ENCODE measurements at regions not wholly inside any gene's neighbourhood (a gene's known extent, or its start where the extent isn't known, plus 50 kb on each side); places are given as distances from the start of the nearest gene placed in this dataset.
"Not testable (repeated sequence)": the region's sequence is repeated elsewhere in the genome, so short reads cannot be mapped to it uniquely, and the experiment has no call there.

DNA sequence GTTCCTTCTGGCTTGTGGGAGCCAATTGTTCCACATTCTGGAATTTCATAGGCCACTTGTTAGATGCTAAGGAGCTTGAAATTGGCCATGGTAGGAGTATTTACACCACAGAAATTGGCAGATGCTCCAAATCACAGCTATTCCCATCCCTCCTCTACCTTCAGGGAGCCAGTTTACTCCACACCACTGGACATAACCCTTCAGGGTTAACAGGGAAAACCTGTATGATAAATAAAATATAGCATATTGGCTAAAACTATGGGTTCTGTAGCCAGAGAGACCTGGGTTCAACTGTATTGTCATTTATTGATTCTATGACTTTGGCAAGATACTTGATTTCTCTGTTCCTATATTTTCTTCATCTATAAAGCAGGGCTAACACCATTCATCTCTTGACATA is 384.2 kb upstream of the PROK2 start:
- no peaks in the 10 kb centered on the region for H3K36me3 ChIP-seq (ENCODE audit: insufficient read depth, low read length)
- H3K9ac ChIP-seq (ENCODE audit: low read depth, low read length): no peak overlapping the region
- H3K9me3 ChIP-seq (ENCODE audit: control insufficient read depth, insufficient read depth, low read length): no peaks in the 10 kb centered on the region
- H3K4me1 ChIP-seq (ENCODE audit: insufficient read depth, low read length): no peaks in the 10 kb centered on the region

DNA sequence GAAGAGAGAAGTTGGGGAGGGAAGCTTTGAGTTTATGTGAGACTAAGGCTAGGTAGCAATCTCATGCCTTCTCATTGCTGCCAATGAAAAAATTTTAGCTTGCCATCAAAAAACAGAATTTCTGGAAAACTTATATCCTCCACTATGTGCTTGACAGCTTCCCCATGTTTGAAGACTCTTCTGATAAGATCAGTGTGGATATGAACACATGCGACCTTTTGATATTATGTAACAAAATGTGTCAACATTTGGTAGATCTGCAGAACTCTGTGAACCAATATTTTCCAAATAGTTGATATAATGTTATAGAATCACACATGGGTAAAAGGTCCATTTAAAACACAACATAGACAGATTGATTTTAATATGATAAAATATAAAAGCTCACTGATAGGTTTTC is 380.9 kb upstream of the PROK2 start:
- no peaks in the 10 kb centered on the region for H3K36me3 ChIP-seq (ENCODE audit: insufficient read depth, low read length)
- peaks cover 8% of the 10 kb centered on the region; the same call in 1 of the 2 replicates for H3K4me1 ChIP-seq (ENCODE audit: insufficient read depth, low read length)
- H3K9me3 ChIP-seq (ENCODE audit: control insufficient read depth, insufficient read depth, low read length): no peaks in the 10 kb centered on the region
- H3K9ac ChIP-seq (ENCODE audit: low read depth, low read length): no peak overlapping the region

DNA sequence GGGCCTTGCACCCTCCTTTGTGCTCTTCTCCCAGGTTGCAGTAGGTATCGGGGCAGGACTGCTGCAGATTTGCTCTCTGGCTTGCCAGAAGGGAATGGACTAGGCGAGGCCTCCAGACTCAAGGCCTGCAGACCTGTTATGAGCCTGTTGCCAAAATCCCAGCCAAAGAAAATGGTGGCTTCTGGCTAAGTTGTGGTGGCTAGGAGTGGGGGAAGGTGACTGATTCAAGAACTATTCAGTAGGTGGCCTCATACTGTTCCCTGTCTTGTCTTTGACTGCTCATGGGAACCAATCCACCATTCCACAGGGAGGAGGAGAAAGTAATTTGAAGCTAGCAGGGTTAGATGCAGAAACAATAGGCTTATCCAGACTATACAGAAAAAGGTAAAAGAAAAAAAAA is 380.4 kb upstream of the PROK2 start:
- Histone ChIP-seq H3K9ac (ENCODE audit: low read depth, low read length) (no peak overlapping the region), H3K4me1 (ENCODE audit: insufficient read depth, low read length) (peaks cover 9% of the 10 kb centered on the region; the same call in 1 of the 2 replicates)

DNA sequence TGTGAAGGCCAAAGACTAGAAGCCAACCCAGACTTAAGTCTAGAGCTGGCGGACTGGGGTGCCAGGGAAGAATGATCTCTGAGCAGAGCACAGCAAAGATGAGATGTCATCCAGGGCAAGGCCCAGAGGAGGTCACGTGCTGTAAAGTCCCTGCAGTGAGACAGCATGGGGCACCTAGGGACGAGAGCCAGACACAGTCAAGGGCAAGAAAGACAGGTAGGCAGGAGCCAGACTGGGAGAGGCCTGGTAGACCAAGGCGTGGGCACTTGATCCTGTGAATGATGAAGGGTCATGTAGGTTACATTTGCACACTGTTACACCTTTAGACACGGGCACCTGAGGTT is 379.7 kb upstream of the PROK2 start:
- no peaks in the 10 kb centered on the region for H3K36me3 ChIP-seq (ENCODE audit: insufficient read depth, low read length)
- H3K9me3 ChIP-seq (ENCODE audit: control insufficient read depth, insufficient read depth, low read length): no peaks in the 10 kb centered on the region
- no peak overlapping the region for H3K9ac ChIP-seq (ENCODE audit: low read depth, low read length)
- peaks cover 13% of the 10 kb centered on the region; the same call in 1 of the 2 replicates for H3K4me1 ChIP-seq (ENCODE audit: insufficient read depth, low read length)

More for the DNA sequence above, 380.4 kb upstream of the PROK2 start:
- H3K9me3 ChIP-seq (ENCODE audit: control insufficient read depth, insufficient read depth, low read length): no peaks in the 10 kb centered on the region
- no peaks in the 10 kb centered on the region for H3K36me3 ChIP-seq (ENCODE audit: insufficient read depth, low read length)

DNA sequence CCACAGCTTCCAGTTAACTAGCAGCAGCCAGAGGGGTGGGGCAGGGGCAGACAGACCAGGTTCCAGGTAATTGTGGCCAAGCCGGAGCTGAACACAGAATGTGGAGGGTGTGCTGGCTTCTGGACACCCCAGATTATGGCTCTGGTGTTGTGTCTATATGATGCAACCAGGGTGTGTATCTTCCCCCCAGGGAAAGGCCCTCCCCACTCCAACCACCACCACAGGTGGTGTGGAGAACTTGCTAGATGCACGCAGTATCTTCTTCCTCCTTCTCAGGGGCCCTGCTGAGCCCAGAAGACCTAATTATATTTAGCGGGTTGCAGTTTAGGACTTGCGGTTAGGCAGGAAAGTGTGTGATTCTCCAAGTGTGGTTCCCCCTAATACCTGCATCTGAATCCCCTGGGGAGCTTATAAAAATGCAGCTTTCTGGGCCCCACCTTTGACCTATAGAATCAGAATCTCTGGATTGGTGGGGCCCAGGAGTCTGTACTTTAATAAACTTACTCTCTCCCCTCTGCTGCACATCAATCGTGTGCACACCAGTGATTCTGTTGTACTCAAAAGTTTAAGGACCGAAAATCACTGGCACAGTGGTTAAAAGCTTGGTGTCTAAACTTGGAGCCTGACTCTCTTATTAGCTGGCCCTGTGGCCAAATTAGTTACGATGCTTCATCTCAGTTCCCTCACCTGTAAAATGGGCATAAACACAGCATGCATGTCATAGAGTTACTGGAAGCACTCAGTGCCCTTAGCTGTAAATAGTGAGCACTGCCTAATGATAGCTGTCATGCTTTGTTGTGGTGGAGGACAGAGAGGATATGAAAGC is 379.1 kb upstream of the PROK2 start:
- H3K9ac ChIP-seq (ENCODE audit: low read depth, low read length): no peak overlapping the region
- no peaks in the 10 kb centered on the region for H3K9me3 ChIP-seq (ENCODE audit: control insufficient read depth, insufficient read depth, low read length)
- peaks cover 13% of the 10 kb centered on the region; the same call in 1 of the 2 replicates for H3K4me1 ChIP-seq (ENCODE audit: insufficient read depth, low read length)
- H3K36me3 ChIP-seq (ENCODE audit: insufficient read depth, low read length): no peaks in the 10 kb centered on the region

DNA sequence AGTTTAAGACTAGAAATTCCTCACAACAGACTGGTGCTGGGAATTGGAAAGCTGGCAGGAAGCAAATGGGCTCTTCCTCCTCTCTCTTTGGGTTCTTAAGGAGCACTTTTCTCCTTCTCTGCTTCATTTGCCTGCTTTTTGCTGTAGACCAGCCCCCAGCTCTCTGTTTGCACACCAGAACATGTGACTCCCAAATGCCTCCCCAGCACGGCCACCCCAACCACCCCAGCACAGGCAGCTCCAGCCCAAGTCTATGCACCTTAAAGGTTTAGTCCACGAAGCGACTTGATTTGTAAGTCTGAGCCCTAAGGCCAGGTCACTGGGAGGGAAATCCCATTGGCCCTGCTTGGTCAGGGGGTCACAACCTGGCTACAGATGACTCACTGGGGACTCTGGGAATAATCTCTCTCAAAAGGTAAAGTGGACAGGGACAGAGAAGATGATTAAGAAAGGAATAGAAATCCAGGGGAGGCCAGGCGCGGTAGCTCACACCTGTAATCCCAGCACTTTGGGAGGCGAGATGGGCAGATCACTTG is 377.8 kb upstream of the PROK2 start:
- no peaks in the 10 kb centered on the region for H3K9me3 ChIP-seq (ENCODE audit: control insufficient read depth, insufficient read depth, low read length)
- H3K9ac ChIP-seq (ENCODE audit: low read depth, low read length): no peak overlapping the region
- H3K4me1 ChIP-seq (ENCODE audit: insufficient read depth, low read length): peaks cover 13% of the 10 kb centered on the region; the same call in 1 of the 2 replicates
- no peaks in the 10 kb centered on the region for H3K36me3 ChIP-seq (ENCODE audit: insufficient read depth, low read length)

DNA sequence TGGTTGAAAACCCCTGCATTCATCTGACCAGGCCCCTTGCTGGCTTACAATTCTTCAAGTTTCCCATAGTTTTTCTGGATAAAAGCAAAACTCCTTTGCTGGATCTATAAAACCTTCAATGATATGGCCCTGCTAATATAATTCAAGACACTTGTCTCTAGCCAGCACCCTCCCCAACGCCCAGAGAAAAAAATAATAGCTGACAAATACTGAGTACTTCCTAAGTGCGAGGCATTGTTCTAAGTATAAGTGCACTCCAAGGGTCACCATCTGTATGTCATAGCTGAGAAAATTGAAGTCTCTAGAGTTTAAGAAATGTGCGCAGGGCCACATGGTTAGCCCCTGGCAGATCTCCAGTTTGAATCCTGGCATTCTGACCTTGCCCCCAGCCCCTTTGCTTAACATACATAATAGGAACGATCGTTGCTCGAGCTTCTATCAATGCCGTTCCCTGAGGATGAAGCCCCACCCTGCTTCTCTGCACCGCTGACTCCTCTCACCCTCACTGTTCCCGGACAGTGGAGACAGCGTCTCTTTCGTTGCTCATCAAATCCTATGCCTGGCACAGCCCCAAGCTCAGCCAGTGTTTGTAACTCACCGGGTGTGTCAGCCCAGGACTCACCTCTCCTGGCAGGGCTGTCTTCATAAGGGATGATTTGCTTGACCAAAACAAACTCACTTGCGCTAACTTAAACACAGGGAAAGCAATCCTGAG is 377.1 kb upstream of the PROK2 start:
- Histone ChIP-seq H3K9me3 (ENCODE audit: control insufficient read depth, insufficient read depth, low read length) (no peaks in the 10 kb centered on the region), H3K9ac (ENCODE audit: low read depth, low read length) (no peak overlapping the region), H3K36me3 (ENCODE audit: insufficient read depth, low read length) (no peaks in the 10 kb centered on the region), H3K4me1 (ENCODE audit: insufficient read depth, low read length) (peaks cover 13% of the 10 kb centered on the region; the same call in 1 of the 2 replicates)

DNA sequence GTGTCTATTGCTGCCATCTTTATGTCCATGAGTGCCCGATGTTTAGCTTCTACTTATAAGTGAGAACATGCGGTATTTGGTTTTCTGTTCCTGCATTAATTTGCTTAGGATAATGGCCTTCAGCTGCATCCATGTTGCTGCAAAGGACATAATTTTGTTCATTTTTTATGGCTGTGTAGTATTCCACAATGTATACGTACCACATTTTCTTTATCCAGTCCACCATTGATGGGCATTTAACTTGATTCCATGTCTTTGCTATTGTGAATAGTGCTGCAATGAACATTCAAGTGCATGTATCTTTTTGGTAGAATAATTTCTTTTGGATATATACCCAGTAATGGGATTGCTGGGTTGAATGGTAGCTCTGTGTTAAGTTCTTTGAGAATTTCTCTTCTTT is 376.3 kb upstream of the PROK2 start:
- not testable (repeated sequence) for H3K9ac ChIP-seq (ENCODE audit: low read depth, low read length); H3K36me3 ChIP-seq (ENCODE audit: insufficient read depth, low read length); H3K9me3 ChIP-seq (ENCODE audit: control insufficient read depth, insufficient read depth, low read length)
- peaks cover 13% of the 10 kb centered on the region; the same call in 1 of the 2 replicates for H3K4me1 ChIP-seq (ENCODE audit: insufficient read depth, low read length)

DNA sequence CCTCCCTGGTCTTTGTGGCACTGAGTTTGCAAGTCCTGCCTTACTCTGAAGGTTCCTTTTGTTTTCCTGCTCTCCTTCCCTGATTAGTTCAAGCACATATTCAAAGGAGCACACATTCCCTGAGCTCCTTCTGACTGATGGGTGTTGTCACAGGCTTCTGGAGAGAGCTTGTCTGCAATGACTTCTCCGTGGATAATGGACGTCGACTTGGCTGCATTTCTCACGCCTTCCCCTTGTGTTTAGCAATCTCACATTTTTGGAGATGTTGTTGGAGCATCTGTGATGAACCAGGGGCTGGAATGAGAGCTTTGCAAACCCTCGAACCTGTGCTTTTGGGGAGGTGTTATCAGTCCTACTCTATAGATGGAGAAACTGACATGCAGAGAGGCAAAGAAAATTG is 375.4 kb upstream of the PROK2 start:
- Histone ChIP-seq H3K9ac (ENCODE audit: low read depth, low read length) (no peak overlapping the region), H3K4me1 (ENCODE audit: insufficient read depth, low read length) (peaks cover 13% of the 10 kb centered on the region; the same call in 1 of the 2 replicates), H3K9me3 (ENCODE audit: control insufficient read depth, insufficient read depth, low read length) (no peaks in the 10 kb centered on the region), H3K36me3 (ENCODE audit: insufficient read depth, low read length) (no peaks in the 10 kb centered on the region)

DNA sequence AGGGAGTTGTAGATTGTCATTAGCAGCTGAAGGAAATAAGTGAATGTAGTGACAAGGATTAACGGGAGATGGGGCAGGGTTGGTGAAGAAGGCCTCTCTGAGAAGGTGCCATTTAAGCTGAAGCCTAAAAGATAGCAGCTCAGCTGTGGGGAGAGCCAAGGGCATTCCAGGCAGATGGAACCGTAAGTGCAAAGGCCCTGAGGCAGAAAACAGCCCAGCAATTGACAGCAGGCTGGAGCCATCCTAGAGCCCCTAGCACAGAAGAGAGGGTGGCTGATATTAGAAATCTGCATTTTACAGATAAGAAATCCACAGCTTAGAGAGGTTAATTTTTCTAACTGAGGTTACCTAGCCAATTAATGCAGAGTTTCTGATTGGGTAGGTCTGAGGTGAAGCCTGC is 374.5 kb upstream of the PROK2 start:
- no peaks in the 10 kb centered on the region for H3K36me3 ChIP-seq (ENCODE audit: insufficient read depth, low read length)
- peaks cover 13% of the 10 kb centered on the region; the same call in 1 of the 2 replicates for H3K4me1 ChIP-seq (ENCODE audit: insufficient read depth, low read length)
- no peaks in the 10 kb centered on the region for H3K9me3 ChIP-seq (ENCODE audit: control insufficient read depth, insufficient read depth, low read length)
- H3K9ac ChIP-seq (ENCODE audit: low read depth, low read length): no peak overlapping the region

DNA sequence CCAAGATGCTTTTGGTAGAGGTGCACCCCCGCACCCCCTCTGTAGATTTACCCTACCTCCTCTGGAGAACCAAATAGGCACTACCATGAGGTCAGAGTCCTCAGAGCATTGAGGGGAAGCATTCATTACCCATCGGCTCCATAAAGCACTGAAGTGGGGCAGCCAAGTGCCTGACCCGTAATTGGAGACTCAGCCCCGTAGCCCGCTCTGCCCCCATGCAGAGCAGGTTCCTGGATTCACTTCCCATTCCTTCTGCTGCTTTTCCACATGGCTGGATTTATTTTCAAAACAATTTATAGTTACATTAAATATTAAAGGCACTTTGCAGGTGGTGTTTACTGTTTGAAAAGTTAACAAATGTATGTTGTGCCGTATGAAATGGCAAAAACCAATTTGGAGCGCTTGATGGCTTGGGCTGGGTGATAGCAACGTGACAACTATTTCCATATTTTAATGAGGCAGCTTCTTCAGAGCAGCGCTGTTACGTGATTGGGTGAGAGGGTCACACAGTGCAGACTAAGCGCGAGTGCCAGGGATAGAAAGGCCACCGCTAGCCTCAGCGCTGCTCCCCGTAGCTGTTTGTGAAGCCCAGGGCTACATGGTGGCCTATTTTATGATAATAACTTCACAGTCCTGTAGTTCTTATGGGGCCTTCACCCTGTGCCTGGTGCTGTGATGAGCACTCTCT is 373.8 kb upstream of the PROK2 start:
- Histone ChIP-seq H3K9ac (ENCODE audit: low read depth, low read length) (no peak overlapping the region), H3K36me3 (ENCODE audit: insufficient read depth, low read length) (no peaks in the 10 kb centered on the region), H3K9me3 (ENCODE audit: control insufficient read depth, insufficient read depth, low read length) (peaks cover 3% of the 10 kb centered on the region; the same call in 1 of the 2 replicates), H3K4me1 (ENCODE audit: insufficient read depth, low read length) (peaks cover 13% of the 10 kb centered on the region; the same call in 1 of the 2 replicates)

DNA sequence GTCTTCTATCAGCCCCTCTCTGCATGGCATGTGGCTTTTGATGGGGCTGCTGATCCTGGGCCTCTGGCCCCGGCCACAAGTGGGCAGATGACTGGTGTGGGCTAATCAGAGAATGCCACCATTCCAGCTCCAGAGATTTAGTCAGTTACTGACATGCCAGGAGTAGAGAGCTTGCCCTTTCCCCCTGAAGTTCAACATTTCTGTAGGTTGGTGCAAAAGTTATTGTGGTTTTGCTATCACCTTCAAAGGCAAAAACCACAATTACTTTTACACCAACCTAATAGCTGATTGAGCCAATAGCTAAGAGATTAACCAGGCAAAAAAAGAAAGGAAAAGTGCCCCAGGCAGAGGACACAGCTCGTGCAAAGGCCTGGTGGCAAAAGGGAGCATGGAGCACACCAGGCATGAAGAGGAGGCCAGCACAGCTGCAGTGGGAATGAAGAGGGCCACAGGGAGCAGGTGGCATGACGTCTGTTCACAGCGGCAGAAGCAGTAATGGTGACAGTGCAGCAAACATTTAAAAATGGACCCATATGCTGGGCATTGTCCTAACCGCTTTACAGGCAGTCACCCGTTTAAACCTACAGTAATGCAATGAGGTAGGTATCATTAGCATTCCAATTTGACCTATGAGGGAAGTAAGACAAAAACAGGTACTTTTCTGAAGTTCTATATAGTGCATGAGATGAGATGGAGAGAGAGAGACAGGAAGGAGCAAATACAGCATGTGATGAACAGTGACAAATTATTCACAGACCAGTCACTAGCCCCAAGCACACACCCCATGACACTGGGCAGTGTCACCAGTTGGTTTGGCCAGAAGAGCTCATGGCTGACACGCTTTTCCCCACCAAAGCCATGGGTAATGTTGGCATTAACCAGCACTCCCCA is 373.0 kb upstream of the PROK2 start:
- H3K4me1 ChIP-seq (ENCODE audit: insufficient read depth, low read length): peaks cover 13% of the 10 kb centered on the region; the same call in 1 of the 2 replicates
- no peak overlapping the region for H3K9ac ChIP-seq (ENCODE audit: low read depth, low read length)
- H3K9me3 ChIP-seq (ENCODE audit: control insufficient read depth, insufficient read depth, low read length): peaks cover 4% of the 10 kb centered on the region; the same call in 1 of the 2 replicates
- no peaks in the 10 kb centered on the region for H3K36me3 ChIP-seq (ENCODE audit: insufficient read depth, low read length)

DNA sequence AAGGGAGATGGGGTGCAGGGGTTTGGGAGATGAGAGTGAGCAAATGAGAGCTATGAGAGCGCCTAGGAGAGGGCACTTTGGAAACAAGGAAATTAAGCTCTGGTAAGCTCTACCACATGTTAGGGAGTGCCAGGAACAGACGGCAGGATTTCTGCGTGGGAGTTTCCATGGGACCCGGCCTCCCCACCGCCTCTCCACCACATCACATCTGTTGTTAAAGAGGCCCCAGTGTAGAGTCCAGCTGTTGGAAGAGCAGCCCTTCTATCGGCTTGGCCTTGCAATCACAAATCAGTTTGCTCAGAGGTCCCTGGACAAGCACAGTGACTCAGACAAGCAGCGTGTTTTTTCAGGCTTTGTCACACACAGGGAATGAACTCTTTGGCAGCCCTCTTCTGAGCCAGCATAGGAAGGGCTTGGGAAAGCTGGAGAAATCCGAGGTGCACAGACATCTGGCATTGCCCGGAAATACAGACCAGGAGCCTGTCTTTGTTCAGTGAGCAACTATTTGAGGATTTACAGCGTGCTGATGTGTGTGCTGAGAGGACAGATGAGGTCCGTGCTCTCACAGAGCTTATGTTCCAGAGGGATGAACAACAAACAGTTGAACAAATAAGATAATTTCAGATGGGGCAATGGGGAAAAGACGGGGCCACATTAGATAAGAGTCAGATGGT is 370.6 kb upstream of the PROK2 start:
- Histone ChIP-seq H3K9me3 (ENCODE audit: control insufficient read depth, insufficient read depth, low read length) (peaks cover 4% of the 10 kb centered on the region; the same call in 1 of the 2 replicates), H3K9ac (ENCODE audit: low read depth, low read length) (no peak overlapping the region), H3K4me1 (ENCODE audit: insufficient read depth, low read length) (peaks cover 5% of the 10 kb centered on the region; the same call in 1 of the 2 replicates), H3K36me3 (ENCODE audit: insufficient read depth, low read length) (no peaks in the 10 kb centered on the region)
